HG03060 (cell line): ENCODE measurements at regions not wholly inside any gene's neighbourhood (a gene's known extent, or its start where the extent isn't known, plus 50 kb on each side); places are given as distances from the start of the nearest gene placed in this dataset.

Experiments used
- ATAC-seq: cut with Tn5 transposase; IDR thresholded peaks from one replicate; pipeline ENCODE4 v1.9.1; 2021; ENCODE audit warnings: low read depth, moderate number of reproducible peaks; ENCODE audit not compliant: unreplicated experiment

DNA sequence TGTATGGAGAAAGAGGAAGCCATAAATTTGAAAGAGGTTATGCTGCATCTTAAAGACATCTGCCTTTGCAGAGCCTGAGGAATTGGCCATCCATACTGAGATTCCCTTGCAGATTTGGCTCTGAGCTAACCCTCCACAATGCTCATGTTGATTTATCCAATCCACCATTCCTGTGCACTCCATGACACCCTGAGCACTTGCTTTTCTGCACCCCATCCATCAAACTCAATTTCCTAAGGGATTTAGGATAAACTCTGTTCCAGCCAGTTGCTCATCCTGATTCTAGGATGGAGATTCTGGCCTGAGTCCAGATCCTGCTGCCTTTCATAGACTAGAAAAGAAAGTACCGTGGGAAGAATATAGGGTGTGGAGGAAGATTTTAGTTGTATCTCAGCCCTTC, 379.2 kb upstream of the LARGE1 start:
- ATAC-seq: no peak

DNA sequence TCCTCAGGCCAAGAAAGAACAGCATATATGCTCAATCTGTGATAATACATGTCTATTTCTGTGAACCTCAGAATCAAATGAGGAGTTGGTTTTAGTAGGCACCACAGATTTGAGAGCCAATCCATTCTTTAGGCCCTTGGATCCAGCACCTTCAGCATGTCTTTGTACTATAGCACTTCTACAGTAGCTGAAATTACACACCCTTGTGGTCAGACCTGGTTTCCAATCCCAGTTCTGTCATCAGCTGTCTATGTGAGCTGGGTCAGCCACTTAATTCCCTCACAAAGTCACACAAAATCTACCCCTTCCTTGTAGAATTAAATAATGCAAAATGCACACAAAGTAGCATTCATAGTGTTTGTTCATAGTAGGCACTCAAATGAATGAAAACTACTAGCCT, 381.3 kb upstream of the LARGE1 start:
- ATAC-seq: no peak

- ATAC-seq: no peak
Observed at GRCh38 chr22:34303656-34304055, 383.4 kb upstream of the LARGE1 start.

GRCh38 chr22:34306361-34306760, 386.1 kb upstream of the LARGE1 start:
- no peak for ATAC-seq

GRCh38 chr22:34308101-34308500, 387.8 kb upstream of the LARGE1 start:
- ATAC-seq: no peak

DNA sequence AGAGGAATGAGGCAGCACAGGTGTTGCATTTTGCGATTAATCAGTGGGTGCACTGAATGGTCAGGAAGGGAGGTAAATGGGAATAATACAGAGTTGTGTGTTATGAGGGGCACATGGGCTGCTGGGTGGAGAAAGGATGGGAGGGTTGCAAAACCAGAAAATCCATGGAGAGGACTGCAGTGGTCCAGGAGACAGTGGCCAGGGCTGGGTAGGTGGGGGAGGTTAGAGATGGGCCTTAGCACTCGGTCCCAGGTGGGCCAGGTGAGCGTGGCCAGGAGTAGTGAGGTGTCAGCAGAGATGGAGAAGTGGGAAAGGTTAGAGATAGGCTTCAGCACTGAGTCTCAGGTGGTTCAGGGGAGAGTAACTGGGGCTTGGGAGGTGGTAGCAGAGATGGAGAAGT, 399.1 kb upstream of the LARGE1 start:
- no peak for ATAC-seq

DNA sequence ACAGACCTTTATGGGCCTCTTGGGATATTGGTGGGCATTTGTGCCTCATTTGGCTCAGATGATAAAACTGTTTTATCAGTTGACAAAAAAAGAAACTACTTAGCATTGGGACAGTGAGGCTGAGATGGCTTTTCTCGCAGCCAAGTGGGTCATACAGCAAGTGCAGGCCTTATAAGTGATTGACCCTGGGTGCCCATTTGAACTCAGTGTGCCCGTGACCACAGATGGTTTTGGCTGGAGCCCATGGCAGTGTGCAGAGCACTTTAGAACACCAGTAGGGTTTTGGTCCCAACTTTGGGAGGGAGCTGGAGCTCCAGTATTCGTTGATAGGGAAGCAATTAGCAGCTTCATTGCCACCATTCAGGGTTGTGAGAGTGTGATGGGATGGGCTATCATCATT, 404.5 kb upstream of the LARGE1 start:
- ATAC-seq: no peak

GRCh38 chr22:34326901-34327300, 406.6 kb upstream of the LARGE1 start:
- ATAC-seq: no peak

GRCh38 chr22:34330432-34330831, 410.2 kb upstream of the LARGE1 start:
- ATAC-seq: no peak

DNA sequence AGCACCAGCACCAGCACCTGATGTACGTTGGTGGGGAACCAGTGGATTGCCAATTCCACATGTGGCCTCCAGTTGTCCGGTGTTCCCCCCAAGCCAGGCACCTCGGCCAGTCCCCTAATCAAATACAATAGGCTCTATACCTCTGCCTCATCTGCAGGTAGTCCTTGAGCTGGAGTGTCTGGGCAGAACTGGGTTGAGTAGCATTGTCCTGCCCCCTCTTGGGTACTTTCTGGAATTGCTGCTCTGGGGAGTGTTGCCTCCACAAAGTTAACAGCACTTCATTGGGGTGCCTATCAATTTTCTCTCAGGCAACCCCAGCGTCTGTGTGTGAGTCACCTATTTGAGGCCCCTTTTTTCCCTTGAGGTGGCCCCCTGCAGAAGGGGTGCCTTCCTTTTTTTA, 413.0 kb upstream of the LARGE1 start:
- ATAC-seq: no peak

- ATAC-seq: no peak
Observed at GRCh38 chr22:34334893-34335292, 414.6 kb upstream of the LARGE1 start.

DNA sequence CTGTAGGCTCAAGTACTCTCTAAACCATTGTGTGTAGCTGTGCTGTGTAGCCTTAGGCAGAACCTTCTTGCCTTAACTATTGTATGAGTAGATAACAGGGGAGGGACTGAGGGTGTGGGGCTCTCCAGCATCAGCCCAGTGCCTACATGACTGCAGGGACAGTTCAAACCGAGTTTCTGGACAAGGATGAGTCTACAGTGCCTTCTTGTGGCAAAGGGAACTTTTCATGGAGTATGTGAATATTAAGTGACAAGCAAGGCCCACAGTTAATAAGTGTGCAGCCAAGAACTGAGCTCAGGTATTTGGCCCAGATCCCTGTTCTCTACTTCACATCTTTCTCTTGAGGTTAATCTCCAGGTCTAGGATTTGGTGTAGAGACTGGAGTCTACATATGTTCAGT, 424.4 kb upstream of the LARGE1 start:
- no peak for ATAC-seq

- no peak for ATAC-seq
Observed at GRCh38 chr22:34354071-34354817, 434.0 kb upstream of the LARGE1 start.

DNA sequence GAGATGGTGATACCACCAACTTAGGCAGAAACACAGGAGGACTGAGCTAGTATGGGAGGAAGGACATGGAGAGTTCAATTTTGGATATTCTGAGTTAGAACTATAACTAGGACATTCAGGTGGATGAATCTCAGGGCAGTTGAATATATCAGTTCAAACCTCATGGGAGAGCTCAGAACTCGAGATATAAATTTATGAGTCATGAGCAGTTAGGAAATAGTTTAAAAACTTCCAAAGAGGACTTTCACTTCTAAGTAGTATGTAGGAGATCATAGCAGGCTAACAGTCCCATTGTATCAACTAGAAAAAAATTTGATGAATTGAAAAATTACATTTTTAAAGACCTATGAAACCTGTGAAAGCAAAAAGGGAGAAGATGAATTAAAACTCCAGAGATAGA, 436.2 kb upstream of the LARGE1 start:
- ATAC-seq: no peak

GRCh38 chr22:34370711-34371110, 450.4 kb upstream of the LARGE1 start:
- no peak for ATAC-seq

DNA sequence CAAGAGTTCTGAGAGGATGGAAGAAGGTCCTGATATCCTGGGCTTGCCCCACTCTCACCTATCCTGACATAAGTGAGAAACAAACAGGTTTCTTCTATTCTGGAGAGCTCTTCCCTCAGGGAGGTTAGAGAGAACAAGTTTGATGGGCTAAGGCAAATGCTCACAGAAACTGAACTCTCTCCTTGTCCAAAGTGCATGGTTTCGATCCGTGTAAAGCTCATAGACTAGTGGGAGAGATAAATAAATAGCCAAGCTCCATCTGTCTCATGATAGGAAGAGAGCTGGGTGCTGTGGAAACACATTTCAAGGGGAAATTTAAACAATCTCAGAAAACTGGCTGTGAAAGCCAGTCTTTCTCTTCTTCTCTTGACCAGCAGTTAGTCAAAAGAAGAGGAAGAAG, 459.5 kb upstream of the LARGE1 start:
- no peak for ATAC-seq

GRCh38 chr22:34380532-34380931, 460.3 kb upstream of the LARGE1 start:
- ATAC-seq: no peak

- ATAC-seq: no peak
Observed at GRCh38 chr22:34390400-34390799, 470.1 kb upstream of the LARGE1 start.

DNA sequence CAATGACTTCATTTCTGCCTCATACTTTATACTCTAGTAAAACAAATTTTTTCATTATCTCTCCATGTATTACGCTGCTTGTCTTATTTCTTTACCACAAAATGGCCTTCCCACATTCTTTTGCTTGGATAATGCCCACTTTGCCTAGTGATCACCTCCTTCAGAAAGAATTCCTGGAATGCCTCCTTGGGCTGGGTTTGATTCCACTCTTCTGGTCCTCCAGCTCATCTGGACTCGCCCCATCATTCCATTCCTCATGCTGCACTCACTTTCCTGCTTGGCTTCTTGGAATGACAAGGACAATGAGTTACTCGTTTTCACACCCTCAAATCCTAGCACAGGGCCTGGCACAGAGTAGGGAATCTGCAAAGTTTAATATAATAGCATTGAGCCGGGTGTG, 475.1 kb upstream of the LARGE1 start:
- ATAC-seq: no peak

DNA sequence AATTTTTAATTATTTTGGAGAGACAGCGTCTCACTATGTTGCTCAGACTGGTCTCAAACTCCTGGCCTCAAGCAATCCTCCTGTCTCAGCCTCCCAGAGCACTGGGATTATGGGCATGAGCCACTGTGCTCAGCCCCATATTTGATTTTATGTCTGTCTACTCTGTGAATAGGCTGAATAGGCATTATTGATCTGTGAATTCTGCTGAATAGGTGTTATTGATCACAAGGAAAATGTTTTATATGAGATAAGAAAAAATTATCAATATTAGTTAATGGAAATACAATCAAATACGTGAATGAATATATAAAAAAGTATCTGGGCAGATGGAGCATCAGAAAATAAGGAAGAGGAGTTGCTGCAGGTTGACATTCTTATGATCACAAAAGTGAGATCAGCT, 483.4 kb upstream of the LARGE1 start:
- ATAC-seq: no peak

GRCh38 chr22:34410111-34410510, 489.8 kb upstream of the LARGE1 start:
- ATAC-seq: no peak

- no peak for ATAC-seq
Observed at GRCh38 chr22:34414467-34415440, 494.5 kb upstream of the LARGE1 start.
